GM18873 (cell line): ENCODE measurements at regions not wholly inside any gene's neighbourhood (a gene's known extent, or its start where the extent isn't known, plus 50 kb on each side); places are given as distances from the start of the nearest gene placed in this dataset.

ENCODE experiments used
- ATAC-seq: cut with Tn5 transposase; IDR thresholded peaks from one replicate; pipeline ENCODE4 v1.9.1; 2021; ENCODE audit warnings: mild to moderate bottlenecking, moderate library complexity, moderate number of reproducible peaks; ENCODE audit not compliant: unreplicated experiment, low FRiP score

- no peak for ATAC-seq
These were observed 341.3 kb downstream of the USP25 start for GRCh38 chr21:16071092-16071491.

- ATAC-seq, result no peak
These were observed 342.0 kb downstream of the USP25 start for GRCh38 chr21:16071761-16072160.

- ATAC-seq, result no peak
These were observed 342.4 kb downstream of the USP25 start for GRCh38 chr21:16072221-16072620.

GRCh38 chr21:16072737-16073136 lies 343.0 kb downstream of the USP25 start:
- no peak for ATAC-seq

GRCh38 chr21:16073586-16073985 lies 343.8 kb downstream of the USP25 start:
- ATAC-seq, result no peak

- no peak for ATAC-seq
These were observed 345.2 kb downstream of the USP25 start for GRCh38 chr21:16074950-16075489.

GRCh38 chr21:16075649-16076282 lies 346.0 kb downstream of the USP25 start:
- ATAC-seq, result no peak

GRCh38 chr21:16076465-16076864 lies 346.7 kb downstream of the USP25 start:
- ATAC-seq, result no peak

GRCh38 chr21:16078382-16078781 lies 348.6 kb downstream of the USP25 start:
- ATAC-seq, result no peak

GRCh38 chr21:16079830-16080229 lies 350.0 kb downstream of the USP25 start:
- ATAC-seq, result no peak

GRCh38 chr21:16081304-16081703 lies 351.5 kb downstream of the USP25 start:
- no peak for ATAC-seq

- ATAC-seq, result no peak
These were observed 352.4 kb downstream of the USP25 start for GRCh38 chr21:16082038-16082816.

- ATAC-seq, result no peak
These were observed 355.1 kb downstream of the USP25 start for GRCh38 chr21:16084776-16085364.

- no peak for ATAC-seq
These were observed 355.6 kb downstream of the USP25 start for GRCh38 chr21:16085421-16085820.

- no peak for ATAC-seq
These were observed 356.3 kb downstream of the USP25 start for GRCh38 chr21:16086121-16086520.

GRCh38 chr21:16086936-16087335 lies 357.2 kb downstream of the USP25 start:
- no peak for ATAC-seq

- ATAC-seq, result no peak
These were observed 357.7 kb downstream of the USP25 start for GRCh38 chr21:16087523-16087922.

GRCh38 chr21:16088056-16088455 lies 358.3 kb downstream of the USP25 start:
- ATAC-seq, result no peak

- no peak for ATAC-seq
These were observed 365.2 kb downstream of the USP25 start for GRCh38 chr21:16095005-16095404.

- ATAC-seq, result no peak
These were observed 367.2 kb downstream of the USP25 start for GRCh38 chr21:16096988-16097387.

- no peak for ATAC-seq
These were observed 372.3 kb downstream of the USP25 start for GRCh38 chr21:16102113-16102512.
